Osteoblast (primary cell): ENCODE measurements at regions not wholly inside any gene's neighbourhood (a gene's known extent, or its start where the extent isn't known, plus 50 kb on each side); places are given as distances from the start of the nearest gene placed in this dataset.

Source experiments
- DNase-seq: peaks from one replicate; pipeline ENCODE4 v3.0.0; 2011; ENCODE audit warnings: low spot score, mixed read lengths; ENCODE audit not compliant: insufficient read length; ENCODE audit errors: missing footprints
- H2AFZ ChIP-seq: 2 replicates; pipeline ENCODE4 v1.6.0; 2011; ENCODE audit warnings: mild to moderate bottlenecking, low read length
- H3K27ac ChIP-seq: 2 replicates; pipeline ENCODE4 v1.5.1; 2011; ENCODE audit warnings: mild to moderate bottlenecking, low read depth, low read length, moderate library complexity
- H3K27me3 ChIP-seq: 2 replicates; pipeline ENCODE4 v1.6.0; 2012; ENCODE audit warnings: mild to moderate bottlenecking, control low read depth, inconsistent platforms, low read length, moderate library complexity; ENCODE audit not compliant: insufficient read depth
- H3K36me3 ChIP-seq: 2 replicates; pipeline ENCODE4 v1.5.1; 2011; ENCODE audit warnings: mild to moderate bottlenecking, low read length, control low read depth, moderate library complexity; ENCODE audit not compliant: insufficient read depth
- H3K4me1 ChIP-seq: 2 replicates; pipeline ENCODE4 v1.5.1; 2011; ENCODE audit warnings: mild to moderate bottlenecking, low read length, control low read depth, moderate library complexity; ENCODE audit not compliant: insufficient read depth
- H3K4me2 ChIP-seq: 2 replicates; pipeline ENCODE4 v1.6.0; 2011; ENCODE audit warnings: mild to moderate bottlenecking, low read length; ENCODE audit not compliant: insufficient read depth
- H3K4me3 ChIP-seq: fragments of 200-600 bp; sonication (generic); 3 replicates; pipeline ENCODE4 v1.5.1; 2012; ENCODE audit warnings: mild to moderate bottlenecking, low read length, inconsistent platforms; ENCODE audit not compliant: insufficient read depth
- H3K79me2 ChIP-seq: 2 replicates; pipeline ENCODE4 v1.6.0; 2012; ENCODE audit warnings: mild to moderate bottlenecking, low read length, control low read depth, inconsistent platforms; ENCODE audit not compliant: insufficient read depth
- H3K9me3 ChIP-seq: 2 replicates; pipeline ENCODE4 v1.5.1; 2011; ENCODE audit warnings: low read depth, low read length, control low read depth
- H4K20me1 ChIP-seq: 2 replicates; pipeline ENCODE4 v1.6.0; 2012; ENCODE audit warnings: mild to moderate bottlenecking, low read length, control low read depth; ENCODE audit not compliant: insufficient read depth
- CTCF ChIP-seq: IDR thresholded peaks from 2 replicates; pipeline ENCODE4 v1.5.1; 2011; ENCODE audit warnings: mild to moderate bottlenecking, low read depth, low read length, moderate library complexity; ENCODE audit errors: extremely low read depth

GRCh38 chr2:20507166-20507692 lies 60.4 kb downstream of the RHOB start:
- peaks cover 7% of the 10 kb centered on the region for H3K4me1 ChIP-seq
- no peak for TF ChIP-seq CTCF
- H3K79me2 ChIP-seq = no peaks in the 10 kb centered on the region
- no peaks in the 10 kb centered on the region for H3K36me3 ChIP-seq
- DNase-seq = peak; percentile 22
- no peaks in the 10 kb centered on the region for H4K20me1 ChIP-seq
- H3K27ac ChIP-seq = no peak overlapping the region
- no peaks in the 10 kb centered on the region for H3K9me3 ChIP-seq
- H2AFZ ChIP-seq = peak overlapping the region; percentile 43
- H3K4me3 ChIP-seq = no peak overlapping the region
- H3K4me2 ChIP-seq = no peak overlapping the region
- no peaks in the 10 kb centered on the region for H3K27me3 ChIP-seq

- Histone ChIP-seq H3K27me3 (no peaks in the 10 kb centered on the region), H3K4me2 (no peak overlapping the region), H3K79me2 (no peaks in the 10 kb centered on the region), H3K36me3 (no peaks in the 10 kb centered on the region), H3K27ac (no peak overlapping the region), H4K20me1 (no peaks in the 10 kb centered on the region), H3K4me1 (peaks cover 7% of the 10 kb centered on the region), H2AFZ (no peak overlapping the region), H3K9me3 (no peaks in the 10 kb centered on the region), H3K4me3 (no peak overlapping the region)
- TF ChIP-seq CTCF = no peak
- DNase-seq = peak; percentile 4
Measured at GRCh38 chr2:20507711-20508110, 60.8 kb downstream of the RHOB start.

GRCh38 chr2:20509301-20509769 lies 62.5 kb downstream of the RHOB start:
- peak; percentile 10 for DNase-seq
- H3K4me2 ChIP-seq = no peak overlapping the region
- TF ChIP-seq CTCF = no peak
- peaks cover 11% of the 10 kb centered on the region for H3K4me1 ChIP-seq
- no peaks in the 10 kb centered on the region for H3K27me3 ChIP-seq
- H3K9me3 ChIP-seq = no peaks in the 10 kb centered on the region
- no peaks in the 10 kb centered on the region for H3K36me3 ChIP-seq
- H4K20me1 ChIP-seq = no peaks in the 10 kb centered on the region
- no peaks in the 10 kb centered on the region for H3K79me2 ChIP-seq
- H3K4me3 ChIP-seq = no peak overlapping the region
- H3K27ac ChIP-seq = no peak overlapping the region
- H2AFZ ChIP-seq = no peak overlapping the region

GRCh38 chr2:20509770-20510490 lies 63.1 kb downstream of the RHOB start:
- no peaks in the 10 kb centered on the region for H3K9me3 ChIP-seq
- TF ChIP-seq CTCF = no peak
- peaks cover 16% of the 10 kb centered on the region for H3K4me1 ChIP-seq
- H3K79me2 ChIP-seq = no peaks in the 10 kb centered on the region
- no peak overlapping the region for H3K4me3 ChIP-seq
- H4K20me1 ChIP-seq = no peaks in the 10 kb centered on the region
- no peak overlapping the region for H3K27ac ChIP-seq
- H3K36me3 ChIP-seq = no peaks in the 10 kb centered on the region
- H2AFZ ChIP-seq = no peak overlapping the region
- H3K27me3 ChIP-seq = no peaks in the 10 kb centered on the region
- DNase-seq = peak; percentile 69
- H3K4me2 ChIP-seq = no peak overlapping the region
